ENCODE measurements at regions not wholly inside any gene's neighbourhood (a gene's known extent, or its start where the extent isn't known, plus 50 kb on each side); places are given as distances from the start of the nearest gene placed in this dataset.

GRCh38 chr12:126708492-126708896 lies 1558.5 kb upstream of the TMEM132C start:
- no peak for DNase-seq (ENCODE audit: low read depth)

GRCh38 chr12:126718365-126718764 lies 1548.6 kb upstream of the TMEM132C start:
- no peak for DNase-seq (ENCODE audit: low read depth)

GRCh38 chr12:126719912-126720705 lies 1546.9 kb upstream of the TMEM132C start:
- DNase-seq (ENCODE audit: low read depth): no peak

GRCh38 chr12:126726481-126727217 lies 1540.3 kb upstream of the TMEM132C start:
- DNase-seq (ENCODE audit: low read depth): no peak

- no peak for DNase-seq (ENCODE audit: low read depth)
Measured at GRCh38 chr12:126727218-126728075, 1539.5 kb upstream of the TMEM132C start.

- no peak for DNase-seq (ENCODE audit: low read depth)
Measured at GRCh38 chr12:126734296-126734695, 1532.7 kb upstream of the TMEM132C start.

GRCh38 chr12:126734710-126735109 lies 1532.3 kb upstream of the TMEM132C start:
- DNase-seq (ENCODE audit: low read depth): no peak

- no peak for DNase-seq (ENCODE audit: low read depth)
Measured at GRCh38 chr12:126741536-126742240, 1525.3 kb upstream of the TMEM132C start.

- no peak for DNase-seq (ENCODE audit: low read depth)
Measured at GRCh38 chr12:126742241-126742641, 1524.7 kb upstream of the TMEM132C start.

GRCh38 chr12:126747530-126748149 lies 1519.3 kb upstream of the TMEM132C start:
- DNase-seq (ENCODE audit: low read depth): peak; percentile 35

- DNase-seq (ENCODE audit: low read depth): no peak
Measured at GRCh38 chr12:126752021-126752420, 1514.9 kb upstream of the TMEM132C start.

GRCh38 chr12:126757326-126757725 lies 1509.6 kb upstream of the TMEM132C start:
- no peak for DNase-seq (ENCODE audit: low read depth)

- no peak for DNase-seq (ENCODE audit: low read depth)
Measured at GRCh38 chr12:126760092-126760491, 1506.9 kb upstream of the TMEM132C start.

- DNase-seq (ENCODE audit: low read depth): no peak
Measured at GRCh38 chr12:126761420-126761819, 1505.5 kb upstream of the TMEM132C start.

GRCh38 chr12:126762150-126762549 lies 1504.8 kb upstream of the TMEM132C start:
- DNase-seq (ENCODE audit: low read depth): no peak

GRCh38 chr12:126763359-126763758 lies 1503.6 kb upstream of the TMEM132C start:
- DNase-seq (ENCODE audit: low read depth): no peak

GRCh38 chr12:126767334-126767733 lies 1499.6 kb upstream of the TMEM132C start:
- DNase-seq (ENCODE audit: low read depth): no peak

- DNase-seq (ENCODE audit: low read depth): no peak
Measured at GRCh38 chr12:126768517-126768916, 1498.5 kb upstream of the TMEM132C start.

- DNase-seq (ENCODE audit: low read depth): no peak
Measured at GRCh38 chr12:126770188-126770587, 1496.8 kb upstream of the TMEM132C start.

GRCh38 chr12:126772171-126772864 lies 1494.7 kb upstream of the TMEM132C start:
- DNase-seq (ENCODE audit: low read depth): peak; percentile 33

GRCh38 chr12:126773012-126773411 lies 1494.0 kb upstream of the TMEM132C start:
- DNase-seq (ENCODE audit: low read depth): no peak
